KMS-11 (cell line): ENCODE measurements at regions not wholly inside any gene's neighbourhood (a gene's known extent, or its start where the extent isn't known, plus 50 kb on each side); places are given as distances from the start of the nearest gene placed in this dataset.

Experiments used
- H2AFZ ChIP-seq: fragments of 200-600 bp; sonication (generic); 2 replicates; pipeline ENCODE4 v1.6.1; 2016; ENCODE audit warnings: antibody characterized with exemption, mixed run types, low read depth
- H3K27ac ChIP-seq: fragments of 200-600 bp; sonication (generic); 2 replicates; pipeline ENCODE4 v1.6.1; 2016; ENCODE audit warnings: mild to moderate bottlenecking, mixed run types
- H3K27me3 ChIP-seq: fragments of 200-600 bp; sonication (generic); 2 replicates; pipeline ENCODE4 v1.6.1; 2017; ENCODE audit warnings: mild to moderate bottlenecking, low read depth, mixed run types, moderate library complexity; ENCODE audit not compliant: insufficient read depth
- H3K36me3 ChIP-seq: fragments of 200-600 bp; sonication (generic); 2 replicates; pipeline ENCODE4 v1.6.1; 2017; ENCODE audit warnings: mild to moderate bottlenecking, mixed run types; ENCODE audit not compliant: insufficient read depth
- H3K4me1 ChIP-seq: fragments of 200-600 bp; sonication (generic); 2 replicates; pipeline ENCODE4 v1.6.1; 2016; ENCODE audit warnings: mild to moderate bottlenecking, low read depth, mixed run types; ENCODE audit not compliant: poor library complexity, severe bottlenecking
- H3K4me2 ChIP-seq: fragments of 200-600 bp; sonication (generic); 2 replicates; pipeline ENCODE4 v1.7.0; 2016; ENCODE audit warnings: mild to moderate bottlenecking, mixed run types
- H3K4me3 ChIP-seq: fragments of 200-600 bp; sonication (generic); IDR thresholded peaks from 2 replicates; pipeline ENCODE4 v1.6.1; 2017; ENCODE audit warnings: low read depth, low read length, mixed read lengths; ENCODE audit not compliant: insufficient read depth
- H3K79me2 ChIP-seq: fragments of 200-600 bp; sonication (generic); 2 replicates; pipeline ENCODE4 v1.6.1; 2016; ENCODE audit warnings: low read depth, mixed run types; ENCODE audit not compliant: insufficient read depth
- H3K9ac ChIP-seq: fragments of 200-600 bp; sonication (generic); 2 replicates; pipeline ENCODE4 v1.6.1; 2016; ENCODE audit warnings: mild to moderate bottlenecking, mixed run types
- H4K20me1 ChIP-seq: fragments of 200-600 bp; sonication (generic); 2 replicates; pipeline ENCODE4 v1.6.1; 2016; ENCODE audit warnings: mild to moderate bottlenecking, mixed run types; ENCODE audit not compliant: insufficient read depth
- TF ChIP-seq, protein P1 (sequence below): fragments of 200-600 bp; sonication (generic); conservative IDR thresholded peaks from 2 replicates; pipeline ENCODE4 v1.6.1; 2017; ENCODE audit warnings: low read depth, mild to moderate bottlenecking, antibody characterized with exemption, low read length, moderate library complexity, mixed read lengths

DNA sequence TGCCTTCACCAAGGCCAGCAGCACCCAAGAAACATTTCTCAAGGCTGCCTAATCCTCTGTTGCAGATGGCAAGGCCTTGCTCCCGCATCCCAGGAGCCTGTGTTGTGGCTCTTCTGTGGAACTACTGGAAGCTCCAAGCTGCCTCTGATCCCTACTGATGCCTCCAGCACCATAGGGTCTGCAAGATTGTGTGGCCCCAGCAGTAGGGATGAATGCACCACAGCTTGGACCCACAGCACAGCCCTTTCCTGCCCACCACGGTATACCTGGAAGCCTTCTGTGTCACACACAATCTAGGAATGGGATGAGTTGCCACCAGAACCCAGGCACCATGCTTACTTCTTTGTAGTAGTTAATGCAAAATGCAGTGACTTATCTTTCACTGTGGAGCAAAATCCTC is 291.1 kb upstream of the FOXQ1 start:
- Histone ChIP-seq H3K4me1 (peaks cover 2% of the 10 kb centered on the region), H4K20me1 (no peaks in the 10 kb centered on the region), H2AFZ (no peak overlapping the region), H3K27me3 (no peaks in the 10 kb centered on the region), H3K4me3 (no peak overlapping the region), H3K4me2 (no peak overlapping the region), H3K79me2 (no peaks in the 10 kb centered on the region), H3K27ac (no peak overlapping the region), H3K9ac (no peak overlapping the region), H3K36me3 (no peaks in the 10 kb centered on the region)
- TF ChIP-seq, protein P1, sequence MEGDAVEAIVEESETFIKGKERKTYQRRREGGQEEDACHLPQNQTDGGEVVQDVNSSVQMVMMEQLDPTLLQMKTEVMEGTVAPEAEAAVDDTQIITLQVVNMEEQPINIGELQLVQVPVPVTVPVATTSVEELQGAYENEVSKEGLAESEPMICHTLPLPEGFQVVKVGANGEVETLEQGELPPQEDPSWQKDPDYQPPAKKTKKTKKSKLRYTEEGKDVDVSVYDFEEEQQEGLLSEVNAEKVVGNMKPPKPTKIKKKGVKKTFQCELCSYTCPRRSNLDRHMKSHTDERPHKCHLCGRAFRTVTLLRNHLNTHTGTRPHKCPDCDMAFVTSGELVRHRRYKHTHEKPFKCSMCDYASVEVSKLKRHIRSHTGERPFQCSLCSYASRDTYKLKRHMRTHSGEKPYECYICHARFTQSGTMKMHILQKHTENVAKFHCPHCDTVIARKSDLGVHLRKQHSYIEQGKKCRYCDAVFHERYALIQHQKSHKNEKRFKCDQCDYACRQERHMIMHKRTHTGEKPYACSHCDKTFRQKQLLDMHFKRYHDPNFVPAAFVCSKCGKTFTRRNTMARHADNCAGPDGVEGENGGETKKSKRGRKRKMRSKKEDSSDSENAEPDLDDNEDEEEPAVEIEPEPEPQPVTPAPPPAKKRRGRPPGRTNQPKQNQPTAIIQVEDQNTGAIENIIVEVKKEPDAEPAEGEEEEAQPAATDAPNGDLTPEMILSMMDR = no peak

DNA sequence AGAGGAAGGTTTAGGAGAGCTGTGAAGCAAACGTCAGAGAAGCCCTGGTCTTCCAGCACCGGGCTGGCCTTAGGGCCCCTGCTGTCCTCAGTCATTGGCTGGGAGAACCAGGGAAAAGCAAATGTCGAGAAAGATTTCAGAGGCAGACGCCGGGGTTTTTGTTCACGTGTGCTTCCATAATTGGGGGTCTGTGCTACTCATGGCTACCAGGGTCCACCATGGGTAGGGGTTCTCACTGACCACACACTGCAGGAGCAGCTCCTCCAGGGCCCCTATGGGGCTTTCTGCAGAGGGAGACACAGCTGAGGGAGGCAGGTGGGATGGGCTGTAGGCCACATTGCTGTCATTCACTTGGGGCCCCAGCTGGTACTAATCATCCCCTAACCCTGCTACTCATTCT is 291.8 kb upstream of the FOXQ1 start:
- Histone ChIP-seq H3K36me3 (no peaks in the 10 kb centered on the region), H3K27me3 (no peaks in the 10 kb centered on the region), H3K4me2 (no peak overlapping the region), H3K79me2 (no peaks in the 10 kb centered on the region), H3K4me1 (peaks cover 9% of the 10 kb centered on the region), H3K4me3 (no peak overlapping the region), H4K20me1 (no peaks in the 10 kb centered on the region), H3K9ac (no peak overlapping the region), H2AFZ (no peak overlapping the region), H3K27ac (no peak overlapping the region)
- TF ChIP-seq, protein P1 = no peak

DNA sequence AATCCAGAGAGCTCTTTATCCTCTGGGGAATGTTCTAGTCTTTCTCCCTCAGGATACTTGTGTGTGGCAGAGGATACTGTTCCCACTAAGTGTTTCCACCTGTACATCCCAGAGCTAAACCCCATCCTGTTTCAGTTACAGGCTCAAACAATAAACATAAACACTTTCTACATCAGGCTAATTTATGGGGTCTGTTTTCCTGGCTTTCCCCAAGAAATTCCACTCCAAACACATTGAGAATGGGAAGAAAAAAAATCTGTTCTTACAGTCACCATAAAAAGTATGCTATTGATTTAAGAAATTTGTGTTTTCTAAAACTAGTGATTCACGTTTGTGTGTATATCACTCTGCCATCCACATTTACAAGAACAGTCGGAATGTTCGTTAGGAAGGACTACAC is 293.9 kb upstream of the FOXQ1 start:
- Histone ChIP-seq H2AFZ (no peak overlapping the region), H3K4me2 (no peak overlapping the region), H3K79me2 (no peaks in the 10 kb centered on the region), H3K27ac (no peak overlapping the region), H4K20me1 (no peaks in the 10 kb centered on the region), H3K36me3 (no peaks in the 10 kb centered on the region), H3K4me1 (peaks cover 30% of the 10 kb centered on the region), H3K9ac (no peak overlapping the region), H3K27me3 (no peaks in the 10 kb centered on the region), H3K4me3 (no peak overlapping the region)
- TF ChIP-seq, protein P1 = no peak

DNA sequence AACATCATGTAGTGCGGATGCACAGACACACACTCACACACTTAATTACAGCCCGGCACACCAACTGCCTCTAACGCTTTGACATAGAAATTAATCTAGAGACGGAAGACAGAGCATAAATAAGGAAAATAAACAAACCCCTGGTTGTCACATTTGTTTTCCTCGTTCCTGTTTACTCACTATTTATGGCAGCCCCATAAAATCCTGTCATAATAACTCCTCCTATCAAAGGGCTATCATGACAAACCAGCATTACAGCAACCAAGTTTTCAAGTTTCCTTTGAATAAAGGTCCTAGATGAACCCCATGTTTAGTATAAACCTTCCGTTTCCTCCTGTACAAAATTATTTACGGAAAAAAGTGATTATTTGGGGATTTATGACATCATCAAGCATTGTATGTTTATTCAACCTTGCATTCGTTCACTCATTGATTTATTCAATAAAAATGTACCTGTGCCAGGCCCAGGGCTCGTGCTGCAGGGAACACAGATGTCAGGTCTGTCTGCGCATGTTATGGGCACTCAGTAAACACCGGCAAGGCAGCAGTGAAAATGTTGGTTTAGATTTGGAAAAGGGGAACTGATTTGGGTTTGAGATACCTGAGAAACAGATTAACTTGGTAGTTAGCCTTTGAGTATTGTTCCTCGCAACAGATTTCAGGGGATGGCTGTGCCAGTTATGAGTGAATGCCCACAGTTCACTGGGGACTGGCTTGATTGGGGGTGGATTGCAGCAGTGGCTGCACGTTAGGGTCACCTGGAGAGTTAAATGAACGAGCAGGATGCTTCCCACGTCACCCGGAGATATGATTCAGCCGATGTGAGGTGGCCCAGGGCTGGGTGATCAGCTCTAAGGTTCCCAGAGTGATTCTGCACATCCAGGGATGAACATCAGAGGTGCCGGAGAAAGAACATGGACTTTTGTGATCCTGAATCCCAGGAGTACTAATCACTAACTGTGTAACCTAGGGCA is 295.3 kb upstream of the FOXQ1 start:
- H3K4me2 ChIP-seq = no peak overlapping the region
- H2AFZ ChIP-seq = no peak overlapping the region
- H3K27ac ChIP-seq = no peak overlapping the region
- H3K4me3 ChIP-seq = no peak overlapping the region
- TF ChIP-seq, protein P1 = no peak
- H3K27me3 ChIP-seq = no peaks in the 10 kb centered on the region
- no peaks in the 10 kb centered on the region for H3K79me2 ChIP-seq
- H3K4me1 ChIP-seq = peaks cover 44% of the 10 kb centered on the region
- H3K9ac ChIP-seq = no peak overlapping the region
- H3K36me3 ChIP-seq = no peaks in the 10 kb centered on the region
- H4K20me1 ChIP-seq = no peaks in the 10 kb centered on the region
